DMS153 treated with DMSO at 0.1 percent for 48 hours (cell line): ENCODE measurements at regions not wholly inside any gene's neighbourhood (a gene's known extent, or its start where the extent isn't known, plus 50 kb on each side); places are given as distances from the start of the nearest gene placed in this dataset.

Experiments
- DNase-seq: peaks from one replicate; lab custom pipeline; 2025; ENCODE audit not compliant: unreplicated experiment; lab: John Stamatoyannopoulos, UW

GRCh38 chr22:49209452-49210195 lies 618.0 kb downstream of the BRD1 start:
- peak; percentile 92 for DNase-seq

- no peak for DNase-seq
Measured at GRCh38 chr22:49208768-49209252, 618.9 kb downstream of the BRD1 start.

- DNase-seq: no peak
Measured at GRCh38 chr22:49208004-49208402, 619.7 kb downstream of the BRD1 start.

GRCh38 chr22:49207008-49208003 lies 620.4 kb downstream of the BRD1 start:
- no peak for DNase-seq

GRCh38 chr22:49206281-49206680 lies 621.4 kb downstream of the BRD1 start:
- no peak for DNase-seq

GRCh38 chr22:49205483-49205800 lies 622.2 kb downstream of the BRD1 start:
- no peak for DNase-seq

- no peak for DNase-seq
Measured at GRCh38 chr22:49204599-49205482, 622.8 kb downstream of the BRD1 start.

- no peak for DNase-seq
Measured at GRCh38 chr22:49203859-49204598, 623.6 kb downstream of the BRD1 start.

- DNase-seq: no peak
Measured at GRCh38 chr22:49203091-49203858, 624.4 kb downstream of the BRD1 start.

GRCh38 chr22:49202226-49202625 lies 625.4 kb downstream of the BRD1 start:
- DNase-seq: no peak

GRCh38 chr22:49201046-49201970 lies 626.4 kb downstream of the BRD1 start:
- no peak for DNase-seq

- DNase-seq: no peak
Measured at GRCh38 chr22:49199224-49199623, 628.4 kb downstream of the BRD1 start.

- DNase-seq: no peak
Measured at GRCh38 chr22:49198705-49199084, 629.0 kb downstream of the BRD1 start.

- no peak for DNase-seq
Measured at GRCh38 chr22:49197986-49198704, 629.5 kb downstream of the BRD1 start.

GRCh38 chr22:49197505-49197904 lies 630.2 kb downstream of the BRD1 start:
- peak; percentile 27 for DNase-seq

GRCh38 chr22:49196046-49196511 lies 631.6 kb downstream of the BRD1 start:
- no peak for DNase-seq

- DNase-seq: no peak
Measured at GRCh38 chr22:49195636-49196035, 632.0 kb downstream of the BRD1 start.
